GM12891 (cell line): ENCODE measurements at regions not wholly inside any gene's neighbourhood (a gene's known extent, or its start where the extent isn't known, plus 50 kb on each side); places are given as distances from the start of the nearest gene placed in this dataset.

Experiments used
- POLR2A ChIP-seq: IDR thresholded peaks from 2 replicates; pipeline ENCODE4 v1.6.1; 2011; ENCODE audit warnings: low read depth, low read length, control low read depth
- POLR2AphosphoS5 ChIP-seq: IDR thresholded peaks from 2 replicates; pipeline ENCODE4 v1.6.1; 2011; ENCODE audit warnings: low read depth, low read length, control low read depth

DNA sequence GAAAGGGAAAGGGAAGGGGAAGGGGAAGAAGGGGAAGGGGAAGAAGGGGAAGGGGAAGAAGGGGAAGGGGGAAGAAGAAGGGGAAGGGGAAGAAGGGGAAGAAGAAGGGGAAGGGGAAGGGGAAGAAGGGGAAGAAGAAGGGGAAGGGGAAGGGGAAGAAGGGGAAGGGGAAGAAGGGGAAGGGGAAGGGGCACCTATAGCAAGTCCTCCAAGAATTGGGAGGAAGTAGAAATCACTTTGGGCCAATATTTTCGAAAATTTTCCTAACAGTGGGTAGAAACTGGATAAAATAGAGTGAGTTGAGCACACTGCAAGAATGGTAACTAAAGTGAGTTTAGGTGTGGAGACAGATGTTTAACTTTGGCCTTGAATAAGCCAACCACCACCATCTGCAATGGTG, 915.3 kb downstream of the DNAH5 start:
- TF ChIP-seq POLR2A (no peak), POLR2AphosphoS5 (no peak)
